Neural cell (in vitro differentiated cells): ENCODE measurements at regions not wholly inside any gene's neighbourhood (a gene's known extent, or its start where the extent isn't known, plus 50 kb on each side); places are given as distances from the start of the nearest gene placed in this dataset.

Source experiments
- EP300 ChIP-seq: fragments of 450-650 bp; conservative IDR thresholded peaks from 2 replicates; pipeline ENCODE4 v1.6.1; 2014; ENCODE audit warnings: antibody characterized with exemption, mild to moderate bottlenecking, moderate library complexity; ENCODE audit not compliant: poor library complexity, severe bottlenecking
- EZH2 ChIP-seq: fragments of 200-600, 300-800 bp; shearing (Covaris generic), sonication (generic); IDR thresholded peaks from 2 replicates; pipeline ENCODE4 v1.6.1; 2014; ENCODE audit warnings: antibody characterized with exemption, low read length, borderline replicate concordance, mild to moderate bottlenecking; ENCODE audit not compliant: insufficient read depth, poor library complexity, severe bottlenecking
- MXI1 ChIP-seq: fragments of 450-650 bp; conservative IDR thresholded peaks from 2 replicates; pipeline ENCODE4 v1.6.1; 2014; ENCODE audit warnings: antibody characterized with exemption, mild to moderate bottlenecking; ENCODE audit not compliant: poor library complexity, severe bottlenecking
- POLR2AphosphoS5 ChIP-seq: IDR thresholded peaks from 2 replicates; pipeline ENCODE4 v1.6.1; 2012
- RAD21 ChIP-seq: fragments of 450-650 bp; conservative IDR thresholded peaks from 2 replicates; pipeline ENCODE4 v1.6.1; 2014; ENCODE audit warnings: antibody characterized with exemption, mild to moderate bottlenecking, moderate library complexity
- SMC3 ChIP-seq: fragments of 450-650 bp; conservative IDR thresholded peaks from 2 replicates; pipeline ENCODE4 v1.6.1; 2014; ENCODE audit warnings: antibody characterized with exemption, mild to moderate bottlenecking, moderate library complexity; ENCODE audit not compliant: poor library complexity
- TAF1 ChIP-seq: IDR thresholded peaks from 2 replicates; pipeline ENCODE4 v1.6.1; 2012; ENCODE audit warnings: low read depth
- TF ChIP-seq, protein P1 (sequence below): fragments of 450-650 bp; IDR thresholded peaks from 2 replicates; pipeline ENCODE4 v1.5.1; 2014; ENCODE audit warnings: antibody characterized with exemption, mild to moderate bottlenecking, moderate library complexity; ENCODE audit not compliant: poor library complexity, severe bottlenecking
- TF ChIP-seq, protein P2 (sequence below): IDR thresholded peaks from 2 replicates; pipeline ENCODE4 v1.6.1; 2012; ENCODE audit warnings: borderline replicate concordance

GRCh38 chr6:166736634-166737033 lies 109.6 kb upstream of the RPS6KA2 start:
- TF ChIP-seq POLR2AphosphoS5: no peak
- TF ChIP-seq EZH2: no peak
- TF ChIP-seq, protein P1, sequence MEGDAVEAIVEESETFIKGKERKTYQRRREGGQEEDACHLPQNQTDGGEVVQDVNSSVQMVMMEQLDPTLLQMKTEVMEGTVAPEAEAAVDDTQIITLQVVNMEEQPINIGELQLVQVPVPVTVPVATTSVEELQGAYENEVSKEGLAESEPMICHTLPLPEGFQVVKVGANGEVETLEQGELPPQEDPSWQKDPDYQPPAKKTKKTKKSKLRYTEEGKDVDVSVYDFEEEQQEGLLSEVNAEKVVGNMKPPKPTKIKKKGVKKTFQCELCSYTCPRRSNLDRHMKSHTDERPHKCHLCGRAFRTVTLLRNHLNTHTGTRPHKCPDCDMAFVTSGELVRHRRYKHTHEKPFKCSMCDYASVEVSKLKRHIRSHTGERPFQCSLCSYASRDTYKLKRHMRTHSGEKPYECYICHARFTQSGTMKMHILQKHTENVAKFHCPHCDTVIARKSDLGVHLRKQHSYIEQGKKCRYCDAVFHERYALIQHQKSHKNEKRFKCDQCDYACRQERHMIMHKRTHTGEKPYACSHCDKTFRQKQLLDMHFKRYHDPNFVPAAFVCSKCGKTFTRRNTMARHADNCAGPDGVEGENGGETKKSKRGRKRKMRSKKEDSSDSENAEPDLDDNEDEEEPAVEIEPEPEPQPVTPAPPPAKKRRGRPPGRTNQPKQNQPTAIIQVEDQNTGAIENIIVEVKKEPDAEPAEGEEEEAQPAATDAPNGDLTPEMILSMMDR: no peak
- TF ChIP-seq MXI1: no peak
- TF ChIP-seq EP300: no peak
- no peak for TF ChIP-seq TAF1
- TF ChIP-seq, protein P2, sequence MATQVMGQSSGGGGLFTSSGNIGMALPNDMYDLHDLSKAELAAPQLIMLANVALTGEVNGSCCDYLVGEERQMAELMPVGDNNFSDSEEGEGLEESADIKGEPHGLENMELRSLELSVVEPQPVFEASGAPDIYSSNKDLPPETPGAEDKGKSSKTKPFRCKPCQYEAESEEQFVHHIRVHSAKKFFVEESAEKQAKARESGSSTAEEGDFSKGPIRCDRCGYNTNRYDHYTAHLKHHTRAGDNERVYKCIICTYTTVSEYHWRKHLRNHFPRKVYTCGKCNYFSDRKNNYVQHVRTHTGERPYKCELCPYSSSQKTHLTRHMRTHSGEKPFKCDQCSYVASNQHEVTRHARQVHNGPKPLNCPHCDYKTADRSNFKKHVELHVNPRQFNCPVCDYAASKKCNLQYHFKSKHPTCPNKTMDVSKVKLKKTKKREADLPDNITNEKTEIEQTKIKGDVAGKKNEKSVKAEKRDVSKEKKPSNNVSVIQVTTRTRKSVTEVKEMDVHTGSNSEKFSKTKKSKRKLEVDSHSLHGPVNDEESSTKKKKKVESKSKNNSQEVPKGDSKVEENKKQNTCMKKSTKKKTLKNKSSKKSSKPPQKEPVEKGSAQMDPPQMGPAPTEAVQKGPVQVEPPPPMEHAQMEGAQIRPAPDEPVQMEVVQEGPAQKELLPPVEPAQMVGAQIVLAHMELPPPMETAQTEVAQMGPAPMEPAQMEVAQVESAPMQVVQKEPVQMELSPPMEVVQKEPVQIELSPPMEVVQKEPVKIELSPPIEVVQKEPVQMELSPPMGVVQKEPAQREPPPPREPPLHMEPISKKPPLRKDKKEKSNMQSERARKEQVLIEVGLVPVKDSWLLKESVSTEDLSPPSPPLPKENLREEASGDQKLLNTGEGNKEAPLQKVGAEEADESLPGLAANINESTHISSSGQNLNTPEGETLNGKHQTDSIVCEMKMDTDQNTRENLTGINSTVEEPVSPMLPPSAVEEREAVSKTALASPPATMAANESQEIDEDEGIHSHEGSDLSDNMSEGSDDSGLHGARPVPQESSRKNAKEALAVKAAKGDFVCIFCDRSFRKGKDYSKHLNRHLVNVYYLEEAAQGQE: peak; percentile 36
- TF ChIP-seq RAD21: no peak
- no peak for TF ChIP-seq SMC3
